NCI-H69 (cell line): ENCODE measurements at regions not wholly inside any gene's neighbourhood (a gene's known extent, or its start where the extent isn't known, plus 50 kb on each side); places are given as distances from the start of the nearest gene placed in this dataset.
"Not testable (repeated sequence)": the region's sequence is repeated elsewhere in the genome, so short reads cannot be mapped to it uniquely, and the experiment has no call there.

Experiments
- DNase-seq: peaks from one replicate; lab custom pipeline; 2025; lab: John Stamatoyannopoulos, UW

GRCh38 chr2:184330561-184330960, 267.8 kb upstream of the ZNF804A start:
- not testable (repeated sequence) for DNase-seq

DNA sequence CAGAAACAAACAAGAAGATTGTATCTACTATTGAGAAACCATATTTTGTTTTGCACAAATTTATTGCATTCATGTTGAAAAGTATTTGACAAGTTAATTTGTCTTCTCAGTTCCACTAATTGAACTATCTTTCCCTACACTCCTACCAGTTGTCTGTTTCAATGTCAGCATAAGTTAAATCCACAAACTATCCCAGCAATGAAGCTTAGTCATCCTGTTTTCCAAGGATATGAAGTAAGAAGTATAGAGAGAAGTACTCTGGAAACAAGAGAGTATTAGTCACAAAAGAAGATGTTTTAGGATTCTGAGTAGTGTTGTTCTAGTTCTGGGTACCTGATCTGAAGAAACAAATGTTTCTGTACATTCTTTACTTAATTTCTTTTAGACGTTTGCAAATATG, 261.6 kb upstream of the ZNF804A start:
- no peak for DNase-seq

DNA sequence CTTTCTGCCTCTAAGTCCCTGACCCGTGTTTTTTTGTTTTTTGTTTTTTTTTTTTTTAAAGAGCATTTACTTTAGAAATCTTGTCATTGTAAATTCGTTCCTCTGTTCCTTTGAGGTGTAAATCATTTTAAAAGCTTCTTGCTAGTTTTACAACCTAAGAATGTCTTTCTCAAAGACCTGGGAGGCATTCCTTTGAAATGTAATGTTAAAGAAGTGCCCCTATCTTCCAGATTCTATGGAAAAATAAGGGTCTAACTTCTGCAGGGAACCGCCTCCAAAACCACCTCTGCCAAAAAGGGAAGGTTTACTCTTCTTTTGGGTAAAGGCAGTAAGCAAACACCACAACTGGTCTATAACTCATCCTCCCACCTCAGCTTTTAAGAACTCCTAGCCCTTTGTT, 259.6 kb upstream of the ZNF804A start:
- no peak for DNase-seq

DNA sequence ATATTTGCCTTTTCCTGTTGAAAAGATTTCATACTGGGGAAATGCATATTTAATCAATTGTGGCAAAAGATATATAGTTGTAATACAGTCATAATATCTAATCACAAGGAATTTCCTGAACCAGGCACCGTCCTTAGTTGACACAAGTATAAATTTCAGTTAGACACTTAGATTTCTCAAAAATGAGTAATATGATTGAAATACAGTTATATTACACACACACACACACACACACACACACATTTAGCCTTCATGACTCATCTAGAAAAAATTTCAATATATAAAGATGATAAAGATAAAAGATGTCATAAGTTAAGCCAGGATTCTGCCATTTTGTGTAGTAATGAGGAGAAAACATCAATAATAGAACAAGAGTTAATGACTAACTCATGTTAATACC, 258.4 kb upstream of the ZNF804A start:
- DNase-seq, result no peak

GRCh38 chr2:184346338-184346862, 251.9 kb upstream of the ZNF804A start:
- DNase-seq, result no peak

GRCh38 chr2:184351126-184351525, 247.2 kb upstream of the ZNF804A start:
- no peak for DNase-seq

DNA sequence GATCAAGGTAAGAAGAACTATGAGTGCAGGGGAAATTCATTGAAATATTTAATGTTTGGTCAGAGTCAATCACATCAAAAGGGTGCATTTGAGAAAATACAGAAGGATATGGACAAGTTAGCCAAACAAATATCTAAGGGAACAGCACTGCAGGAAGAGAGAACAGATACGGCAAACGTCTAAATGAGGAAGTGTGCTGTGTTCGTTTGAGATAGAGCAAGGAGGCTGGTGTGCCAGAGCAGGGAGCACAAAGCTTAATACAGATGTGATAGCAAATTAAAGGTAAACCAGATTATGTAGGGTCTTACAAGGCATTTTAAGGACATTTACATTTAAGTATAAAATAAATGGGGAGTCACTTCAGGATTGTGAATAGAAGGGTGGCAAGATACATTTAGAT, 241.3 kb upstream of the ZNF804A start:
- DNase-seq, result no peak

DNA sequence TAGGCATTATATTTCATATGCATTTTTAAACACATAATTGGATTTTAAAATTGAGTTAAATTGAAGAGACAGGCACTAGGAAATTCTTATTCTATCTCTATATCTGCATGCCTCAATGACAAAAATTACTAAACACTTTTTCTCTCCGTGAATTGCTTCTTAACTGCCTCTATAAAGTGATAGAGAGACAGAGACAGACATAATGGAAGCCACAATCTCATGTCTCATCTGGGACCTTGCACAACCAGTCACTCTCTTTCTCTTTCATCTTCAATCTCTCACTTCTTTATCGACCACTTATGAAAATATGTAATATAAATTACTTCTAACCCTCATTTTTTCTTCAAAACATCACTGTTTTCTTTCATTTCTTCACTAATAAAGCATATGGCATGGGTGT, 238.9 kb upstream of the ZNF804A start:
- no peak for DNase-seq

GRCh38 chr2:184363213-184363612, 235.1 kb upstream of the ZNF804A start:
- no peak for DNase-seq

DNA sequence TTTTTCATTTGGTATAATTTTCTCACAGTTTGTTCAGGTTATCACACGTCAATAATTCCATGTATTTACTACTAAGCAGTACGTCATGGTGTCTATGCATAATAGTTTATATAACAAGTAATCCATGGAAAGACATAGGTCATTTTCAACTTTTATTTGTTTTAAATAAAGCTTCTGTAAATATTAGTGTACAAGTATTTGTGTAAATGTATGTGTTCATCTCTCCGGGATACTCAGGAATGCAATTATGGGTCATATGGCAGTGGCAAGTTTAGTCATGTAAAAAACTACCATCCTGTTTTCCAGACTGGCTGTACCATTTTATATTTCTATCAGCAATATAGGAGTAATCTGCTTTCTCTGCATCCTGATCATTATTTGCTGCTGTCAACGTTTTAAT, 231.1 kb upstream of the ZNF804A start:
- no peak for DNase-seq

GRCh38 chr2:184369307-184369706, 229.0 kb upstream of the ZNF804A start:
- DNase-seq, result no peak

- DNase-seq, result no peak
Observed at GRCh38 chr2:184370954-184371353, 227.4 kb upstream of the ZNF804A start.

DNA sequence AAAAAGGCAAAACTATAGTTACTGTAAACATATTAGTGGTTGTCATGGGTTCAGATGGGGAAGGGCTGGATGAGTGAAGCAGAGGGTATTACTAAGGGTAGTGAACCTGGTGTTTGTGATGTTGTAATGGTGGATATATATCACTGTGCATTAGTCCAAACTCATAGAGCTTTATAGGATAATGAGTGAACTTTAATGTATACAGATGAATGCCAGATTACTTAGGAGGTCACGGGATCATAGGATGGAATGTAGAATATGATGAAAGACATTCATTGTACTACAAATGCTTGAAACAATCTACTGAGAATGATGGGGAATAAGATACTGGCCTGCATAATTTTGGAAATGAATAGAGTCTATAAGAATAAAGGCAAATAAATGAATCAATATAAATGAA, 226.7 kb upstream of the ZNF804A start:
- DNase-seq, result no peak

DNA sequence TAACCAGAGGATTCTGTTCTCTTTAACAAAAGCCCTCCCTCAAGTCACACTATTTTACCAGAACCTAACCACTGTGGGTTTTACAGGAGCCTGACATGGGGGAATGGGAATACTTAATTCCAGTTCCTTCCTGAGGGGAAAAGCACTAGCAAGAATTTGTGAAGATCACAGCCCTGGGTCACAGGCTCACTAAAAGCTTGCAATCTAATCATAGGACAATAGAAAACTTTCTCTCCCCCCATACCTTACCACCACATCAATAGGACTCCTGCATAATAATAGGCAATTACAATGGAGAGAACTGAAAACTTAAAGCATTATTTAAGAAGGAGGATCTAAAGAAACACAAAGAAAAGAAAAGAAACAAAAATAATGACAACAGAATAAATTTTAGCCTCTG, 225.8 kb upstream of the ZNF804A start:
- DNase-seq, result no peak

GRCh38 chr2:184394642-184395041, 203.7 kb upstream of the ZNF804A start:
- DNase-seq, result no peak

DNA sequence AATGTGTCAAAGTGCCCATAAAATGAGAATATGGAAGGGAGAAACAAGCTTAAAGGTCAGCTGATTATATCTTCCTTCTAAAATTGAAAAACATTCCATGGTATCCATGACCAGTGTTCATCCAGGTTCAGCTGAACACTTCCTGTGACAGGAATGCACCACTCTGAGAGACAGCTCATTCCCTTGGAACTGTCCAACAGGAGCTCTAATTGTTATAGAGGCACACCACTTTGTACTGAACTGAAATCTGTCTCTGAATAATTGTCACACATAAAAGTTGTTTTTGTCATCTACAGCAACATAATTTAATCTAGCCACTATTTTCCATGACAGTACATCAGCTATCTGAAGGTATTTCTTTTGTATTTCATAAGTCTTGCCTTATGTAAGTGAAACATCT, 195.9 kb upstream of the ZNF804A start:
- no peak for DNase-seq

DNA sequence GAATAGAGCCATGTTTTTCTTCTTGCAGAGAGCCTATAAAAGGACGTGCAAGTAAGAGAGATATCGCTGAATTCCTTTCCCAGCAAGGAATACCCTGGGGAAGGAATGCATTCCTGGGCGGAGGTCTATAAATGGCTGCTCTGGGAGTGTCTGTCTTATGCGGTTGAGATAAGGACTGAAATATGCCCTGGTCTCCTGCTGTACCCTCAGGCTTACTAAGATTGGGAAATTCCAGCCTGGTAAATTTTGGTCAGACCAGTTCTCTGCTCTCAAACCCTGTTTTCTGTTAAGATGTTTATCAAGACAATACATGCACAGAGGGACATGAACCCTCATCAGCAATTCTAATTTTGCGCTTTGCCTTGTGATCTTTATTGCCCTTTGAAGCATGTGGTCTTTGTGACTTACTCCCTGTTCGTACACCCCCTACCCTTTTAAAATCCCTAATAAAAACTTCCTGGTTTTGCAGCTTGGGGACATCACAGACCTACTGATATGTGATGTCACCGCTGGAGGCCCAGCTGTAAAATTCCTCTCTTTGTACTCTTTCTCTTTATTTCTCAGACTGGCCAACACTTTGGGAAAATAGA, 191.2 kb upstream of the ZNF804A start:
- not testable (repeated sequence) for DNase-seq

DNA sequence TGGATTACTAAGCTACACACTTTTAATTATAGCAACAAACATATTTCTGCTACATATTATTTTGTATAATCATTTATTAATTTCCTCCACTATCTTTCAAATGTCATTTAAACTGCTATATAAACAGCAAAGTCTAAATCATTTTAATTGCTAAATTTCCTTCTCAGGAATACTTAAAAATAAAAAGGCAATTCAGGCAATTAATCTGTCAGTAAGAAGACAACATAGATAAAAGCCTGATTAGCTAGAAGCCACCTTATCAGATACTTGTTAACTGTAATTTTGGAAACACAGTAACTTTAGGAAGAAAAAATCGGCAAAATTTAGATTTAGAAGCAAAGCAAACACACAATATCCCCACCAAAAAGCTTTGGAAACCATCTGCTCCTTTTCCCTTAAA, 188.2 kb upstream of the ZNF804A start:
- DNase-seq, result no peak

DNA sequence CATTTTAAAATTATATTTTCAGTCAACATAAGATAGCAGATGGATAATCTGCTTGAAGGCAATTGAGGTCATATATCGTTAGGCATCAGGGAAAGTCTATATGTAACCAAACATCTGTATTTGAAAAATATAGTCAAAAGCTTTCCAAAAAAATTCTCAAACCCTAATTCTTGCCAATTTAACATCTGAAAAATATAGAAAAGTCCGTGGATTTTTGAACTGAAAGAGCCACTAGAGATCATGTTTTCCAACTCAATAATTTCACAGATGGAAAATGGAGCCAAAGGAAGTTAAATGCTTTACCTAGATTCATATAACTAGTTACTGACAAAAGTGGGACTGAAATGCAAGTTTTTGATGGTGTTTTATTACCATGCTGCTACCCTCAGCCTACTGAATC, 185.1 kb upstream of the ZNF804A start:
- no peak for DNase-seq

DNA sequence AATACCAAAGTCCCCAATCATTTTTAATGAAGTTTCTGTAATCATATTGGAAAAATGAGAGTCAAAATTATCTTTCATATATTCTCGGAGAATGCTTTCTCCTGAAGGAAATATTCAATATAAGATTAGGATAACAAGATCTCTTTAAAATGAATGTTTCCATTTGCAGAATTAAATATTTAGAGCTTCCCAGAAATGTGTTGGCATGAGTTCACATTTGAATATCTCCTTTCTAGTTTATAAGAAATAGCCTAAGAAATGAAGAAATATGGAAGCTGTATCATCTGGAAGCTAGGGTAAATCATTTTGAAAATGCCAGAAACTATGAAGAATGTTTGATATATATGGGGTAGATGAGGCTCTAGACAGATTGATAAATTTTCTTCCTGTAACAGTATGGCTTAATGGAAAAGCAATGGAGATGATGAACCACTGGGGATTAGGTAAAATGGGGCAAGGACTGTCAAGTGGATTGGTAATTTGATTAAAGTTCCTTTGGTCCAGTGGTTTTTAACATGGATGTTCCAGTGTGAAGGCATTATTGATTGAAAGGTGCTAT, 184.6 kb upstream of the ZNF804A start:
- DNase-seq, result no peak

GRCh38 chr2:184416146-184416913, 182.0 kb upstream of the ZNF804A start:
- no peak for DNase-seq

- no peak for DNase-seq
Observed at GRCh38 chr2:184419744-184420143, 178.6 kb upstream of the ZNF804A start.

DNA sequence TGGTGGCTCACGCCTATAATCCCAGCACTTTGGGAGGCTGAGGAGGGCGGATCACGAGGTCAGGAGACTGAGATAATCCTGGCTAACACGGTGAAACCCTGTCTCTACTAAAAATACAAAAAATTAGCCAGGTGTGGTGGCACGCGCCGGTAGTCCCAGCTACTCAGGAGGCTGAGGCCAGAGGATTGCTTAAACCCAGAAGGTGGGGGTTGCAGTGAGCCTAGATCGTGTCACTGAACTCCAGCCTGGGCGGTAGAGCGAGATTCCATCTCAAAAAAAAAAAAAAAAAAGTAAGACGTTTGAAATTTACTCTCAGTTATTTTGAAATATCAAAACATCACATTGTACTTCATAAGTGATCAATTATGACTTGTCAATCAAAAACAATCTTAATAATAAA, 176.9 kb upstream of the ZNF804A start:
- DNase-seq, result not testable (repeated sequence)
